AG09309 (cell line): ENCODE measurements at regions not wholly inside any gene's neighbourhood (a gene's known extent, or its start where the extent isn't known, plus 50 kb on each side); places are given as distances from the start of the nearest gene placed in this dataset.
"Not testable (repeated sequence)": the region's sequence is repeated elsewhere in the genome, so short reads cannot be mapped to it uniquely, and the experiment has no call there.

Experiments used
- DNase-seq: peaks from one replicate; pipeline ENCODE4 v3.0.0-alpha.2; 2010; ENCODE audit warnings: low read depth
- H3K4me3 ChIP-seq: 2 replicates; pipeline ENCODE4 v1.5.1; 2011; ENCODE audit warnings: mild to moderate bottlenecking, low read depth, low read length, moderate library complexity; ENCODE audit not compliant: control insufficient read depth
- TF ChIP-seq, protein P1 (sequence below): IDR thresholded peaks from 2 replicates; pipeline ENCODE4 v1.5.1; 2011; ENCODE audit warnings: mild to moderate bottlenecking, low read depth, low read length, inconsistent platforms; ENCODE audit not compliant: insufficient read depth, control insufficient read depth; ENCODE audit errors: missing control alignments

DNA sequence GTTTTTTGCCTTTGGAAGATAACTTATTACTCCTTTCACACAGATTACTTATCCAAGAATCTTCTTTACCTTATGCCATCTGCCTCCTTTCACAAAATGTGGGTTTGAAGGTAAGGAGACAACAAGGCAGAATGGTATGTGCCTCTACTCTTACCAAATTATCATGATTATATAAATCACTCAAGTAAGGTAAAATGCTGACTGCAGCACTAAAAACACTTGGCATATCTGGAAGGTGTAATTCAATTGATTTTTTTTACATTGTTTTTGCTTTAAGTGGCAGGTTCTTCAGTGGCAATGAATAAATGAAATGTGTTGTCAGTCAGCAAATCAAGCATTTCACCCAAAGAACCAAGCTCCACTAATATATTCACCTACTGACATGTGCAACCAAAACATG lies 346.1 kb downstream of the OMA1 start:
- DNase-seq, result no peak
- TF ChIP-seq, protein P1, sequence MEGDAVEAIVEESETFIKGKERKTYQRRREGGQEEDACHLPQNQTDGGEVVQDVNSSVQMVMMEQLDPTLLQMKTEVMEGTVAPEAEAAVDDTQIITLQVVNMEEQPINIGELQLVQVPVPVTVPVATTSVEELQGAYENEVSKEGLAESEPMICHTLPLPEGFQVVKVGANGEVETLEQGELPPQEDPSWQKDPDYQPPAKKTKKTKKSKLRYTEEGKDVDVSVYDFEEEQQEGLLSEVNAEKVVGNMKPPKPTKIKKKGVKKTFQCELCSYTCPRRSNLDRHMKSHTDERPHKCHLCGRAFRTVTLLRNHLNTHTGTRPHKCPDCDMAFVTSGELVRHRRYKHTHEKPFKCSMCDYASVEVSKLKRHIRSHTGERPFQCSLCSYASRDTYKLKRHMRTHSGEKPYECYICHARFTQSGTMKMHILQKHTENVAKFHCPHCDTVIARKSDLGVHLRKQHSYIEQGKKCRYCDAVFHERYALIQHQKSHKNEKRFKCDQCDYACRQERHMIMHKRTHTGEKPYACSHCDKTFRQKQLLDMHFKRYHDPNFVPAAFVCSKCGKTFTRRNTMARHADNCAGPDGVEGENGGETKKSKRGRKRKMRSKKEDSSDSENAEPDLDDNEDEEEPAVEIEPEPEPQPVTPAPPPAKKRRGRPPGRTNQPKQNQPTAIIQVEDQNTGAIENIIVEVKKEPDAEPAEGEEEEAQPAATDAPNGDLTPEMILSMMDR, result no peak
- H3K4me3 ChIP-seq, result no peak overlapping the region

DNA sequence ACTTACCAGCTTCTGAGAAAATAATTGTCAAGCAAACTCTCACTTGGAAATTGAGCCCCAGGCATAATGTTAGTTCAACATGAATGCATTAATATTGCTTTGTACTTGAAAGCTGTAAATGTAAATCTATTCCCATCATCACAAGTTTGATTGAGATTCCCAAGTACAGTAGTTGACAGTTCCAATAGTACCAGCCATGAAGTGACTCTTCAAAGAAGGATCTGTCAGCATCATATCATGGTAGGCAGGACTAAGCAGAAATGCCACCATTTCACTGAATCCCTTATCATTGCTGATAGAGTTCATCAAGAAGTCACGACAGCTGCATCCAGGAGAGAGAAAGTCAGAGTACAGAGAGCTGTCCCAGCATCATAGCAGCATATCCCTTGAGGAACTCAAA lies 348.7 kb downstream of the OMA1 start:
- no peak overlapping the region for H3K4me3 ChIP-seq
- TF ChIP-seq, protein P1, result no peak
- no peak for DNase-seq

DNA sequence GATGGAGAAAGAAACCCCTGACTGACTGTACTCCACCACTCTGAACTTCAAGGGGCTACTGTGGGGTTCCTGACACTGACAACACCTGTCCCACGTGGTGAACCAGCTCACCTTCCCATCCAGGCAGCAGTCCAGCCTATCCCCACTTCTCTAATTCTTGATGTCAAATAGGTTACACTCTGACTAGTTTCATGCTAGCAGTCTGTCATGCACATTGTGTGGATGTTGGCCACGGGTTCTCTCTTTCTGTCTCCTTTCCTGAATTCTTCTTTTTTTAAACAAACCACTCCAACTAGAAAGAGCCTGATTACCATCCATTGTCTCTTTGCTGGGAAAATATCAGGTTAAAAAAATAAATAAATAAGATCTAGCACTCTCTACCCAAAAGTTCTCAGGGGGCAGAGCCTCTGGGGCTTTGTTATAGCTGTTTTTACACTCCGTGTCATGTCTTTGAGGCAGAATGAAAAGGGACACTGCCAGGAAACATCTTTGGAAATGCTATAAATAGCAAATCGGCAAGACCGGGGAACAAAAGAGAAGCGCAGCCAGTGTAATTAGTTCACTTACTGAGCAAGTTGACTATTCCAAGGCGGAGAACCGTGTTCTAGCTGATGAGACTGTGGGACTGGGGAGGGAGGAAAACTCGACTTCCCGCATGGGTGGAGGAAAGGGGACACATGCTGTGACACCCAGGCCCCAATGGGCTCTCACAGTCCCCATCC lies 356.1 kb downstream of the OMA1 start:
- TF ChIP-seq, protein P1, result no peak
- no peak overlapping the region for H3K4me3 ChIP-seq
- DNase-seq, result no peak

DNA sequence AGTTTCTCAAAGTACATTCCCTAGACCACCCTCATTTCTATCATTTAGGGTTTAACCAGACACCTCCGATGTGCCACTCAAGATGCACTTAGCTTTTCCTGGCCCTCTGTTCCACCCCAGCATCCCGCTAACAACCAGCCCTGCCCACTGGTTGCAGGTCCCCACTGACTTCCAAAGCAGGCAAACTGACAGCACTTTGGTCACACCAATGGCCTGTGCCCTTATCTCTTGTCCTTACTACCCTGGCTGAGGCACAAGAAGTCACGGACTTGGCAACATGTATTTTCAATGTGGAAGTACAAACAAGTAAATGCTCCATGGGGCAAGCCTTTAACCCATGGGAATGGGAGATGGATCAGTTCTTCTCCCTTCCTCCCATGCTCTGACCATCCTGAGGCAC lies 357.1 kb downstream of the OMA1 start:
- H3K4me3 ChIP-seq, result no peak overlapping the region
- no peak for DNase-seq
- TF ChIP-seq, protein P1, result no peak

DNA sequence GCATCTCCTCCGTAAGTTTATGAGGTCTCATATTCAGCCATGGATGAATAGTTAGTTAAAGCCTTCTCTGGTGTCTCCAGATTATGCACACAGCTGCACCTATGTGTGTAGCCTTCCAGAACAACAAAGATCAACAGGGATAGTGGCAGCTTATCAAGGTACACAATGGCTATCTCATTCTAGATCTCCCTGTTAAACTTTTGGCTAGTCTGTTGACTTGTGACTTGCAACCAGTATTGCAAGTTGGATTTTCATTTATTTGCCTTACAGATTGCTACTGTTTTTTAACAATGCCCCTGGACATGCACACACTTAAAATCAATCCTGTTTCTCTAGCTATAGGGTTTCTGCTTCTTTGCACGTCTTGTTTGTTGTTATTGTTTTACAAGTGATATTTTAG lies 363.2 kb downstream of the OMA1 start:
- no peak overlapping the region for H3K4me3 ChIP-seq
- TF ChIP-seq, protein P1, result no peak
- no peak for DNase-seq

DNA sequence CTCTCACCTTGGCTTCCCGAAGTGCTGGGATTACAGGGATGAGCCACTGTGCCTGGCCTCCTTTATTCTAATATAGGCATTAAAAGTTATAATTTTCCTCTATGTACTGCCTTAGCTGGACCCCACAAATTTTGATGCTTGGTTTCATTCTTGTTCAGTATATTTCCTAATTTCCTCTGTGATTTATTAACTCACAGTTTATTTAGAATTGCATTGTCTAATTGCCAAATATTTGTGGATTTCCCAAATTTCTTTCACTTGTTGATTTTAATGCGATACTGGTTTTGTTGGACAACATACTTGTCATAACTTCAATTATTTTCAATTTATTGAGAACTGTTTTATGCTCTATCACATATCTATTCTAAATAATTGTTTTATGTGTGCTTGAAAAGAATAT lies 366.0 kb downstream of the OMA1 start:
- TF ChIP-seq, protein P1, result no peak
- no peak overlapping the region for H3K4me3 ChIP-seq
- DNase-seq, result no peak

DNA sequence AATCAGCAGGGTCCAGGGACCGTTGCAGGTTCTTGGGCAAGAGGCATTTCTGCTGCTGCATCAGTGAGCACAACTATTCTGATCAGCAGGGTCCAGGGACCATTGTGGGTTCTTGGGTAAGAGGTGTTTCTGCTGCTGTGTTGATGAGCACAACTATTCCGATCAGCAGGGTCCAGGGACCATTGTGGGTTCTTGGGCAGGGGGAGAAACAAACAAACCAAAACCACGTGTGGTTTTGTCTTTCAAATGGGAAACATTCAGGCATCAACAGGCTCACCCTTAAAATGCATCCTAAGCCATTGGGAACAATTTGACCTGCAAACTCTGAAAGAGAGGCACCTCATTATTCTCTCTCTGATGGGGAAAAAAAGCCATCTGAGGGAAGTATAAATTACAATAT lies 377.4 kb downstream of the OMA1 start:
- not testable (repeated sequence) for H3K4me3 ChIP-seq, DNase-seq

DNA sequence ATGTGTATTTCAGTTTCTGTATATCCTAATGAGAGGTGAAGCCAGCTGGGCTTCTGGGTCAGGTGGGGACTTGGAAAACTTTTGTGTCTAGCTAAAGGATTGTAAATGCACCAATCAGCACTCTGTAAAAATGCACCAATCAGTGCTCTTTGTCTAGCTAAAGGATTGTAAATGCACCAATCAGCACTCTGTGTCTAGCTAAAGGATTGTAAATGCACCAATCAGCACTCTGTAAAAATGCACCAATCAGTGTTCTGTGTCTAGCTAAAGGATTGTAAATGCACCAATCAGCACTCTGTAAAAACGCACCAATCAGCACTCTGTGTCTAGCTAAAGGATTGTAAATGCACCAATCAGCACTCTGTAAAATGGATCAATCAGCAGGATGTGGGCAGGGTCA lies 379.4 kb downstream of the OMA1 start:
- not testable (repeated sequence) for H3K4me3 ChIP-seq, DNase-seq
